GM12892 (cell line): ENCODE measurements at regions not wholly inside any gene's neighbourhood (a gene's known extent, or its start where the extent isn't known, plus 50 kb on each side); places are given as distances from the start of the nearest gene placed in this dataset.

Source experiments
- POLR2A ChIP-seq: IDR thresholded peaks from 2 replicates; pipeline ENCODE4 v1.6.1; 2011; ENCODE audit warnings: low read depth, low read length, control low read depth
- TAF1 ChIP-seq: IDR thresholded peaks from 2 replicates; pipeline ENCODE4 v1.6.1; 2011; ENCODE audit warnings: low read depth, mild to moderate bottlenecking, control low read depth, low read length, borderline replicate concordance

DNA sequence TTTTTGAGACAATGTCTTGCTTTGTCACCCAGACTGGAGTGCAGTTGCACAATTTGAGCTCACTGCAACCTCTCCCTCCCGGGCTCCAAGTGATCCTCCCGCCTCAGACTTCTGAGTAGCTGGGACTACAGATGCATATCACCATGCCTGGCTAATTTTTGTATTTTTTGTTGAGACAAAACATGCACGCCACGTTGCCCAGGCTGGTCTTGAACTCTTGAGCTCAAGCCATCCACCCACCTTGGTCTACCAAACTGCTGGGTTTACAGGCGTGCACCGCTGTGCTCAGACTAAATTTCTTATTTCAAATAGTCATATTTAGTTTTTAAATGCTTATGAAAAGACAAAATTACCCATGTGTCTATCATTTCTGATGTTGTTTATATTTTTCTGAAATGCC, 2324.1 kb downstream of the MAT2B start:
- TF ChIP-seq POLR2A (no peak), TAF1 (no peak)
